CD4-positive, alpha-beta T cell (primary cell): ENCODE measurements at regions not wholly inside any gene's neighbourhood (a gene's known extent, or its start where the extent isn't known, plus 50 kb on each side); places are given as distances from the start of the nearest gene placed in this dataset.

Source experiments
- ATAC-seq: fragments of 200-7000 bp; cut with Tn5 transposase; one replicate; pipeline ENCODE4 v1.10.0; 2022; ENCODE audit warnings: mild to moderate bottlenecking; ENCODE audit not compliant: poor library complexity
- CTCF ChIA-PET: fragments of 350-600 bp; sonication (Branson Sonifier 250); formaldehyde crosslinking; loops from one replicate; lab custom pipeline; 2021; ENCODE audit warnings: antibody characterized with exemption, inconsistent platforms; lab: Charles Lee
- POLR2A ChIA-PET: fragments of 350-600 bp; sonication (Branson Sonifier 250); formaldehyde crosslinking; loops from one replicate; lab custom pipeline; 2021; ENCODE audit warnings: antibody characterized with exemption, inconsistent platforms; lab: Charles Lee
- DNase-seq, 14 experiments: peaks; one replicate each; pipeline ENCODE4 v3.0.0-alpha.2; 2013 to 2020; ENCODE audit warnings: mixed read lengths in 2 of 14
- H3K27ac ChIP-seq, 2 donors: one replicate each; pipeline versions ENCODE4 v1.5.1 to v1.7.0; 2013; ENCODE audit warnings: low read length in 2 of 2, low read depth in 1 of 2, mild to moderate bottlenecking in 1 of 2
- H3K27me3 ChIP-seq, 2 experiments: 1 replicate in 1 of 2; 2 replicates in 1 of 2; pipeline versions ENCODE4 v1.6.1 to v1.7.0; 2013; ENCODE audit warnings: low read length in 2 of 2, control low read depth in 1 of 2, mild to moderate bottlenecking in 1 of 2, moderate library complexity in 1 of 2; ENCODE audit not compliant: insufficient read depth in 2 of 2, control insufficient read depth in 1 of 2
- H3K36me3 ChIP-seq: one replicate; pipeline ENCODE4 v1.6.1; 2013; ENCODE audit warnings: low read length, control low read depth; ENCODE audit not compliant: insufficient read depth
- H3K4me1 ChIP-seq: one replicate; pipeline ENCODE4 v1.6.1; 2013; ENCODE audit warnings: low read length, control low read depth; ENCODE audit not compliant: insufficient read depth
- H3K4me3 ChIP-seq: one replicate; pipeline ENCODE4 v1.5.1; 2013; ENCODE audit warnings: mild to moderate bottlenecking, low read length, moderate library complexity
- H3K9me3 ChIP-seq, 2 experiments: 1 replicate in 1 of 2; 2 replicates in 1 of 2; pipeline versions ENCODE4 v1.6.1 to v1.7.0; 2013; ENCODE audit warnings: low read length in 2 of 2, mild to moderate bottlenecking in 2 of 2, control low read depth in 1 of 2, moderate library complexity in 1 of 2; ENCODE audit not compliant: control insufficient read depth in 1 of 2, insufficient read depth in 1 of 2
- H3K27ac Mint-ChIP-seq: one replicate; pipeline ENCODE4 v1.8.0; 2020; ENCODE audit warnings: mixed read lengths
- H3K27me3 Mint-ChIP-seq: one replicate; pipeline ENCODE4 v1.8.0; 2021; ENCODE audit warnings: mixed read lengths
- H3K36me3 Mint-ChIP-seq: one replicate; pipeline ENCODE4 v1.8.0; 2021; ENCODE audit warnings: low read depth, mixed read lengths
- H3K4me1 Mint-ChIP-seq: one replicate; pipeline ENCODE4 v1.8.0; 2021; ENCODE audit warnings: low read depth, mixed read lengths
- H3K4me3 Mint-ChIP-seq: one replicate; pipeline ENCODE4 v1.8.0; 2020; ENCODE audit warnings: mild to moderate bottlenecking, mixed read lengths
- H3K9me3 Mint-ChIP-seq: one replicate; pipeline ENCODE4 v1.8.0; 2020; ENCODE audit warnings: mixed read lengths
- intact Hi-C, 2 experiments: fragments of 100-400 bp; cut with DNase I in 1 of 2; cut with micrococcal nuclease in 1 of 2; formaldehyde crosslinking; loops; one replicate each; pipeline versions ENCODE4 v1.15.1 to v1.9.0; 2023 to 2025; cut with DNase I, micrococcal nuclease
- TF ChIP-seq, protein P1 (sequence below): fragments of 200-600 bp; IDR thresholded peaks from one replicate; pipeline ENCODE4 v1.8.0; 2022; ENCODE audit warnings: antibody characterized with exemption, mild to moderate bottlenecking

DNA sequence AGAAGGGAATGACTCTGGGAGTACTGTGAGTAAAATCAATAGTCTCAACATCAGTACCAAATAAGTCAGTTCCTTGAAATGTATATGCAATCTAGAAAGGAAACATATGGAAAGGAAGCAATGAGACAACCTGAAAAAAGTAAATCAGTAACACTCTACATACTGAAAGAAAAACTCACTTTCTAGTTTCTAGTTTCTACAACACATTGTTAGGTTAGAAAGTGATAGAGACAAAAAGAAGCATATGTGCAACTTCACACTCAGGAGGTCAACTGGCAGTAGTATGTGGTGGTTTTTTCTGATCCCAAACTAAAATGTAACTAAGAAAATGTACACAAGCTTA is 156.5 kb upstream of the SOX6 start:
- no peak overlapping the region for H3K4me3 Mint-ChIP-seq
- H3K27me3 Mint-ChIP-seq: no peaks in the 10 kb centered on the region
- H3K9me3 ChIP-seq: no peaks in the 10 kb centered on the region
- ChIA-PET POLR2A (no interaction called here), CTCF (no interaction called here)
- no peaks in the 10 kb centered on the region for H3K36me3 Mint-ChIP-seq
- ATAC-seq (no peak), DNase-seq (no peak)
- H3K4me1 Mint-ChIP-seq: no peaks in the 10 kb centered on the region
- no peak overlapping the region for H3K4me3 ChIP-seq
- no peaks in the 10 kb centered on the region for H3K4me1 ChIP-seq
- H3K36me3 ChIP-seq: no peaks in the 10 kb centered on the region
- H3K27me3 ChIP-seq: no peaks in the 10 kb centered on the region
- H3K27ac ChIP-seq: no peak overlapping the region
- no peak overlapping the region for H3K27ac Mint-ChIP-seq
- peaks cover 2% of the 10 kb centered on the region for H3K9me3 Mint-ChIP-seq
- TF ChIP-seq, protein P1, sequence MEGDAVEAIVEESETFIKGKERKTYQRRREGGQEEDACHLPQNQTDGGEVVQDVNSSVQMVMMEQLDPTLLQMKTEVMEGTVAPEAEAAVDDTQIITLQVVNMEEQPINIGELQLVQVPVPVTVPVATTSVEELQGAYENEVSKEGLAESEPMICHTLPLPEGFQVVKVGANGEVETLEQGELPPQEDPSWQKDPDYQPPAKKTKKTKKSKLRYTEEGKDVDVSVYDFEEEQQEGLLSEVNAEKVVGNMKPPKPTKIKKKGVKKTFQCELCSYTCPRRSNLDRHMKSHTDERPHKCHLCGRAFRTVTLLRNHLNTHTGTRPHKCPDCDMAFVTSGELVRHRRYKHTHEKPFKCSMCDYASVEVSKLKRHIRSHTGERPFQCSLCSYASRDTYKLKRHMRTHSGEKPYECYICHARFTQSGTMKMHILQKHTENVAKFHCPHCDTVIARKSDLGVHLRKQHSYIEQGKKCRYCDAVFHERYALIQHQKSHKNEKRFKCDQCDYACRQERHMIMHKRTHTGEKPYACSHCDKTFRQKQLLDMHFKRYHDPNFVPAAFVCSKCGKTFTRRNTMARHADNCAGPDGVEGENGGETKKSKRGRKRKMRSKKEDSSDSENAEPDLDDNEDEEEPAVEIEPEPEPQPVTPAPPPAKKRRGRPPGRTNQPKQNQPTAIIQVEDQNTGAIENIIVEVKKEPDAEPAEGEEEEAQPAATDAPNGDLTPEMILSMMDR: no peak
- intact Hi-C loops: no loop called here

DNA sequence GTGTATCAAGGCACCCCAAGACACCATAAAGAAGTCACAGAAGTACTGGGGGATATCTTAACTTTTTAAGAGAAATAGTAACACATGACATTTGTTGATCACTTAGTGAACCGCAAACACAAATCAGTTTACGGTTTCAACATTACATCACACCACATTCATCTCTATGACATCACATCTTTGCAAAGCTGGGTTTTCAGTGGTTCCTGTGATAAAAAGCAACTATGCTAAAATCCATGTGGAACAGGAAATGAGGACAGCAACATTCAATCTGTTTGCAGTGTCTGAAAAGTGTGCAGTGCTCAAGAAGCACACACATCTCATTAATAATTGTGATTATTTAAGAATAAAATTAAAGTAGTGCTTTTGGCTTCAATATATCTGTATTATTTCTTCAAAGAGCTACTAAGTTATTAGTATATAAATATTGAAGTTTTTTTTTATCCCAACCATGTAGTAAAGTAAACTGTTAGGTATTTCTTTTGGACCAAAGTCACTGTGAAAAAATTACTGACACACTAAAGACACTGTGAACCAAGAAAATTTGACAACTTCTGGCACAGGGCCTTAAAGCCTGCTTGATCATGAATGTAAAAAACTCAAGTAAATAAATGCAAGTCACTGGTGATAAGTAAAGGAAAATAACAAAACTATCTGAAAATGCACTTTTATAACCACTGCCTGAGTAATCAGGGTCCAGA is 156.0 kb upstream of the SOX6 start:
- no peaks in the 10 kb centered on the region for H3K9me3 Mint-ChIP-seq
- intact Hi-C loops: no loop called here

DNA sequence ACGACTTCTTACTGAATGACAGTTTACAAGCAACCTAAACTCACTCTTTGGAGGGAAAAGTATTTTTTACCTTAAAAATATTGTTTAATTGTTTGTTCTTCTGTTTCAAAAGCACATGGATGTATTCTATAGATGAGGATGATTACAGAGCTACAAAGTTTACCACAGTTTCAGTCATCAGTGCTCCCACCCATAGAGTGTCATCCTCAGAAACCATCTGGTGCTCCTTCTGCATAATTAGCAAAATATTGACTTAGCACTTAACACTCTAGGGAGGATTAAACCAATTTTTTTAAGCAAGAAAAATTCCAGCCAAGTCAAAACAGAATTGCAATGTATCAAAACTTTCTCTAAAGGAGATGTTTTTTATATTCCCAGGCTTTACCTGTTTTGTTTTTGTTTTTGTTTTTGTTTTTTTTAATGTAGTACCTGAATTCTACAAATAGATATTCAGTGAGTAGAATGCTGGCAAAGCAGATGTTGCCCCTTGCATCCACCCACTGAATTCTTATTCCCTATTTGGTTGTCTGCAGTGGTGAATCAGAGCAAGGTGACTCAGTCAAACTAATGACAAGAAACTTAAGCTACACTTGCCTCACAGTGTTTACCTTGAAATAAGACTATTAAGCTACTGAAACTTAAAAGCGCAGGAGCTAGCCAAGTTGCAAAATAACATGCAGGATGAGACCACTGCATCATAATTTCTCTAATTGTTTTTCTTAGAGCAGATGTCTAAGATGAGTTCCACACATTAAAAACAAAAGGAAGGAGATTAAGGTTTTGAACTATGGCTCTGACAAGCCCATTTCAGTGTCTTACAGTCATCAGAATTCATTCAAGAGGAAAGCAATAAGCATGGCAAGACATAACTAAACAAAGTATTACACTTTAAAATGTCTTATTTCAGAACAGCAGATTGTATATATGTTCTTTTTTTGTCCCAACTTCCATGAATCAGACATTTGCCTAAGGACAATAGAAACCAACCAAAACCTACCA is 155.1 kb upstream of the SOX6 start:
- POLR2A ChIA-PET: no interaction called here
- Mint-ChIP-seq H3K4me3 (no peak overlapping the region), H3K27ac (no peak overlapping the region), H3K36me3 (no peaks in the 10 kb centered on the region), H3K4me1 (no peaks in the 10 kb centered on the region), H3K27me3 (no peaks in the 10 kb centered on the region), H3K9me3 (peaks cover 3% of the 10 kb centered on the region)
- TF ChIP-seq, protein P1: no peak
- Histone ChIP-seq H3K36me3 (no peaks in the 10 kb centered on the region), H3K27me3 (no peaks in the 10 kb centered on the region), H3K4me3 (no peak overlapping the region), H3K27ac (no peak overlapping the region), H3K9me3 (no peaks in the 10 kb centered on the region), H3K4me1 (no peaks in the 10 kb centered on the region)
- CTCF ChIA-PET: no interaction called here
- no peak for DNase-seq
- intact Hi-C loops: no loop called here
- ATAC-seq: no peak

More for the DNA sequence above, 156.0 kb upstream of the SOX6 start:
- H3K4me1 ChIP-seq: no peaks in the 10 kb centered on the region
- ChIA-PET CTCF (no interaction called here), POLR2A (no interaction called here)
- no peaks in the 10 kb centered on the region for H3K27me3 ChIP-seq
- no peaks in the 10 kb centered on the region for H3K9me3 ChIP-seq
- no peak overlapping the region for H3K27ac ChIP-seq
- H3K4me3 ChIP-seq: no peak overlapping the region
- no peaks in the 10 kb centered on the region for H3K36me3 Mint-ChIP-seq
- H3K27me3 Mint-ChIP-seq: no peaks in the 10 kb centered on the region
- no peaks in the 10 kb centered on the region for H3K36me3 ChIP-seq
- H3K4me3 Mint-ChIP-seq: no peak overlapping the region
- DNase-seq (no peak), ATAC-seq (no peak)
- TF ChIP-seq, protein P1: no peak
- no peak overlapping the region for H3K27ac Mint-ChIP-seq
- no peaks in the 10 kb centered on the region for H3K4me1 Mint-ChIP-seq
